A673 (cell line): ENCODE measurements at regions not wholly inside any gene's neighbourhood (a gene's known extent, or its start where the extent isn't known, plus 50 kb on each side); places are given as distances from the start of the nearest gene placed in this dataset.

Source experiments
- BruUV-seq: library from RNA; stranded (reverse); fragments of 400-500 nt; replicated peaks from 2 replicates; lab custom pipeline; 2021; lab: Mats Ljungman, UMichigan
- CTCF ChIA-PET: fragments of 300-600 bp; sonication (Branson Sonifier 250); formaldehyde crosslinking; loops from one replicate; lab custom pipeline; 2022; ENCODE audit warnings: antibody characterized with exemption; lab: Charles Lee
- POLR2A ChIA-PET: fragments of 300-600 bp; sonication (Branson Sonifier 250); formaldehyde crosslinking; loops from one replicate; lab custom pipeline; 2022; ENCODE audit warnings: antibody characterized with exemption; ENCODE audit not compliant: low non-redundant PET; lab: Charles Lee
- DNase-seq: peaks from one replicate; pipeline ENCODE4 v3.0.0-alpha.2; 2015; ENCODE audit warnings: low spot score
- H3K27ac ChIP-seq: fragments of 200-600 bp; sonication (generic); 2 replicates; pipeline ENCODE4 v1.5.1; 2016; ENCODE audit warnings: mixed run types, low read depth, mild to moderate bottlenecking, mixed read lengths, antibody characterized with exemption, low read length; ENCODE audit not compliant: poor library complexity, severe bottlenecking
- H3K27me3 ChIP-seq: fragments of 200-600 bp; sonication (generic); replicated peaks from 2 replicates; pipeline ENCODE4 v1.6.1; 2017; ENCODE audit warnings: mixed run types, low read depth, mild to moderate bottlenecking, mixed read lengths, antibody characterized with exemption, low read length; ENCODE audit not compliant: insufficient read depth, poor library complexity
- H3K36me3 ChIP-seq: fragments of 200-600 bp; sonication (generic); 2 replicates; pipeline ENCODE4 v1.6.1; 2016; ENCODE audit warnings: mixed run types, mild to moderate bottlenecking, mixed read lengths, antibody characterized with exemption, low read length; ENCODE audit not compliant: insufficient read depth, poor library complexity, severe bottlenecking
- H3K4me1 ChIP-seq: fragments of 200-600 bp; sonication (generic); 2 replicates; pipeline ENCODE4 v1.6.1; 2017; ENCODE audit warnings: mixed run types, mild to moderate bottlenecking, mixed read lengths, antibody characterized with exemption, low read length; ENCODE audit not compliant: insufficient read depth, poor library complexity, severe bottlenecking
- H3K4me3 ChIP-seq: fragments of 200-600 bp; sonication (generic); 2 replicates; pipeline ENCODE4 v1.5.1; 2016; ENCODE audit warnings: low read depth, mixed run types, mild to moderate bottlenecking, mixed read lengths, low read length; ENCODE audit not compliant: poor library complexity, severe bottlenecking
- H3K9me3 ChIP-seq: fragments of 200-600 bp; sonication (generic); 2 replicates; pipeline ENCODE4 v1.6.1; 2016; ENCODE audit warnings: mixed run types, low read depth, mild to moderate bottlenecking, mixed read lengths, antibody characterized with exemption, low read length; ENCODE audit not compliant: poor library complexity, severe bottlenecking
- EZH2 ChIP-seq: fragments of 200-600 bp; sonication (generic); IDR thresholded peaks from 2 replicates; pipeline ENCODE4 v1.6.1; 2017; ENCODE audit warnings: borderline replicate concordance, low read depth, mild to moderate bottlenecking, mixed read lengths, antibody characterized with exemption, low read length; ENCODE audit not compliant: poor library complexity, severe bottlenecking
- intact Hi-C: fragments of 100-400 bp; cut with micrococcal nuclease; formaldehyde crosslinking; loops from one replicate; pipeline ENCODE4 v1.10.0; 2022; ENCODE audit not compliant: unreplicated experiment
- TF ChIP-seq, protein P1 (sequence below): fragments of 300-800, 200-600 bp; sonication (generic); conservative IDR thresholded peaks from 2 replicates; pipeline ENCODE4 v1.5.1; 2017; ENCODE audit warnings: low read depth, mild to moderate bottlenecking, antibody characterized with exemption, low read length, moderate library complexity, mixed read lengths

DNA sequence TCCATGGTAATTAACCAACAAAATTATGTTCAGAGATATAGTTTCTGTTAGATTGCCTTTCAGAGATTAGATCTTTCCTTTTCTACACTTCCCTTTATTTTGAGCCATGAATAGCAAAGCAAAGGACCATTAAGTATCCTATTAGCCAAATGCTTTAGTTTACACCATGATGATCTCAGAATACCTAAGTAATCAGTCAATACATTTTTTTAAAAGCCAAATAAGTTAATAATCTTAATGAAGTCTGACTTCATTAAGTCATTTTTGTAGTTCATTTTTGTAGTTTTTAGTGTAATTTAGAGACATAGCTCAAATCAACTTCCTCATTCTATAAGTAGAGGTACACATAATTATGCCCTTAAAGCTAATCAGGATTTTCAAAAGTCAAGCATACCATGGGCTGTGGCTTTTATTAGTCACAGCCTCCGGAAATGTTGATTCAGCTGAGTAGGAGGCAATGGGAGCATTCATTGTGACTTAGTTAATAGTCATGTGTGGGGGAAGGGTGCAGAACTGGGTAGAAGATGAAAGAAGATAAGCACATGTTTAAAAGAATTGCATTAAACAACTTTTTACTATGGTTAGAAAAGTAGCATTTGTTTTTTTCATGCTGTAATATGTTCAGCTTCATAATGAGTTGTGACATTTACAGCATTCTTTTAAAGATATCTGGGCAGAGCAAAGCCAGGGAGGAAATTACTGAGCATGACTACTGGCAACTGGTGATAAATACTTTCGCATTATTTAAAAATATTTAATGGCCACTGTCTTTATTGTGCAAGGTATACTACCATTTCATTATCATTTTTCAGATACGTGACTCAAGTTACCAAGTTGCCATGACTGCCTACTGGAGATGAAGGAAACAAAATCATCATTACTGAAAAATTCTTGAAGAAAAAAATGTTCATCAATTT is 57.3 kb upstream of the CCDC71L start:
- peak overlapping the region; percentile 1 for H3K4me3 ChIP-seq
- H3K36me3 ChIP-seq: no peaks in the 10 kb centered on the region
- no peaks in the 10 kb centered on the region for H3K9me3 ChIP-seq
- H3K27me3 ChIP-seq: no peaks in the 10 kb centered on the region
- BruUV-seq: no TSS peak
- CTCF ChIA-PET: interaction anchor here (0.9 kb wide), 1 partner anchor 58 kb away, joined by 3 read pairs; no protein-coding TSS in a partner anchor
- intact Hi-C loops: no loop called here
- TF ChIP-seq, protein P1, sequence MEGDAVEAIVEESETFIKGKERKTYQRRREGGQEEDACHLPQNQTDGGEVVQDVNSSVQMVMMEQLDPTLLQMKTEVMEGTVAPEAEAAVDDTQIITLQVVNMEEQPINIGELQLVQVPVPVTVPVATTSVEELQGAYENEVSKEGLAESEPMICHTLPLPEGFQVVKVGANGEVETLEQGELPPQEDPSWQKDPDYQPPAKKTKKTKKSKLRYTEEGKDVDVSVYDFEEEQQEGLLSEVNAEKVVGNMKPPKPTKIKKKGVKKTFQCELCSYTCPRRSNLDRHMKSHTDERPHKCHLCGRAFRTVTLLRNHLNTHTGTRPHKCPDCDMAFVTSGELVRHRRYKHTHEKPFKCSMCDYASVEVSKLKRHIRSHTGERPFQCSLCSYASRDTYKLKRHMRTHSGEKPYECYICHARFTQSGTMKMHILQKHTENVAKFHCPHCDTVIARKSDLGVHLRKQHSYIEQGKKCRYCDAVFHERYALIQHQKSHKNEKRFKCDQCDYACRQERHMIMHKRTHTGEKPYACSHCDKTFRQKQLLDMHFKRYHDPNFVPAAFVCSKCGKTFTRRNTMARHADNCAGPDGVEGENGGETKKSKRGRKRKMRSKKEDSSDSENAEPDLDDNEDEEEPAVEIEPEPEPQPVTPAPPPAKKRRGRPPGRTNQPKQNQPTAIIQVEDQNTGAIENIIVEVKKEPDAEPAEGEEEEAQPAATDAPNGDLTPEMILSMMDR: no peak
- TF ChIP-seq EZH2: no peak
- peaks cover 40% of the 10 kb centered on the region for H3K4me1 ChIP-seq
- peak overlapping the region; percentile 74 for H3K27ac ChIP-seq
- DNase-seq: peak; percentile 97
- POLR2A ChIA-PET: no interaction called here

DNA sequence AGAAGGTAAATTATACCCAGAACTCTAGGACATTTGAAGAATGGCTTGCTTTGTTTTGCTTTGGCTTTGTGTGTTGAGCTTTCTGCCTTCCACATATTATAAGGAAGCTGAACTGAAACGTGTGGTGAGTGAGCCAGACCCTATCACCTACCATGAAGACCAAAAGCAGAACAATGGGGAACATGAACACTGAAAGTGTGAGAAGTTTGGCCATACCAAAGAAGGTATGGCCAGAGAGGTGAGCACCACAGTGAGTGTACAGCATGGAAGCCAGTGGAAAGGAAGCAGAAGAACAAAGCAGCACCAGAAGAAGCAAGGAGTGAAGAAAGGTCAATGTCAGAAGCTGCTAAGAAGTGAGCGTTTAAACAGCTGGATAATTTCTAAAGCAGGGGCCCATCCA is 59.7 kb upstream of the CCDC71L start:
- no peak for DNase-seq
- Histone ChIP-seq H3K9me3 (no peaks in the 10 kb centered on the region), H3K27me3 (no peaks in the 10 kb centered on the region), H3K36me3 (no peaks in the 10 kb centered on the region), H3K4me3 (no peak overlapping the region), H3K27ac (no peak overlapping the region), H3K4me1 (peaks cover 40% of the 10 kb centered on the region)
- intact Hi-C loops: no loop called here
- ChIA-PET CTCF (no interaction called here), POLR2A (no interaction called here)
- TF ChIP-seq EZH2: no peak
- TF ChIP-seq, protein P1: no peak
- no TSS peak for BruUV-seq

DNA sequence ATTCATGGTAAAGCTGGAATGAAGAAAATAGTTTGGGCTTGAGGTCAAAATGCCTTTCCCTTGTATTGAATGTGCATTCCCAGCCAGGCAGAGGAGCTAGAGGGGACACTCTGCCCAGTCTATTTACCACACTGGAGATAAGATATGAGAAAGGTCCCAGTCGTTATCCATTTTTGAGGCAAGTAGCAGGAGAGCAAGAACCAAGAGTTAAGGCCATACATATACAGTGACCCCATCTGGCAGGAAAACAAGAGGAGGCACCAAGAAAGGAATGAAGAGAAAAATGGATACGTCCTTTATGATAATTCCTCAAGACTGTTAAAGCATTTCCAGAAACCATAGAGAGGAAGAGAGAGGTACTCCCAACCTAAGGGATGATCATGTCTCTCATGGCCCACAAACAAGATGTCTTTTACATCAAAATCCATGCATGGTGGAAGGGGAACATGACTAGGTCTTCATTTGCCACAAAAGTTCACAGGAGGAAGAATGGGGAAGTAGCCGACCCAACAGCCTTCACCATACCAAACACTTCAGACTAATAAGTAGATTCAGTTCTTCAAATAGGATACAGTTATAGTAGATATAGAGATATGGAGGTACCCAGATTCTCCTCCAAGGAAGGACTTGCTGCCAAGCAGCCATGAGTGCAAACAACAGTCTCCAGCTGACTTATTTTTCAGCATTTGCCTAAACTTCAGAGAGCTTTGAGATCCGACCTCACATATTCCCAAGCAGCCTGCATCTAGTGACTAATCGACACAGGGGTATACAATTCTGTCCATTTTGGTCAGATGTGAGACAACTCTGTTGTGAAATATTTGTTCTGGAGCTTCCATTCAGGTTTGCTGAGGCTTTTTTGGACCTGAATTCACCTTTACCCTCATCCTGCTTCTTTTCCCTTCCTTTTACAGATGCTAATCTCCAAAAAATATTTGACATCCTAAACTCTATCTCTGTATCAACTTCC is 61.1 kb upstream of the CCDC71L start:
- TF ChIP-seq EZH2: no peak
- TF ChIP-seq, protein P1: no peak
- BruUV-seq: no TSS peak

More for the DNA sequence above, 61.1 kb upstream of the CCDC71L start:
- Histone ChIP-seq H3K36me3 (no peaks in the 10 kb centered on the region), H3K27me3 (no peaks in the 10 kb centered on the region), H3K9me3 (no peaks in the 10 kb centered on the region), H3K4me3 (no peak overlapping the region), H3K4me1 (peaks cover 33% of the 10 kb centered on the region), H3K27ac (no peak overlapping the region)
- no peak for DNase-seq
- ChIA-PET POLR2A (interaction anchor here (0.6 kb wide), 1 partner anchor 293 kb away, joined by 9 read pairs; no protein-coding TSS in a partner anchor), CTCF (no interaction called here)
- intact Hi-C loops: no loop called here
